ENCODE measurements at regions not wholly inside any gene's neighbourhood (a gene's known extent, or its start where the extent isn't known, plus 50 kb on each side); places are given as distances from the start of the nearest gene placed in this dataset.

DNA sequence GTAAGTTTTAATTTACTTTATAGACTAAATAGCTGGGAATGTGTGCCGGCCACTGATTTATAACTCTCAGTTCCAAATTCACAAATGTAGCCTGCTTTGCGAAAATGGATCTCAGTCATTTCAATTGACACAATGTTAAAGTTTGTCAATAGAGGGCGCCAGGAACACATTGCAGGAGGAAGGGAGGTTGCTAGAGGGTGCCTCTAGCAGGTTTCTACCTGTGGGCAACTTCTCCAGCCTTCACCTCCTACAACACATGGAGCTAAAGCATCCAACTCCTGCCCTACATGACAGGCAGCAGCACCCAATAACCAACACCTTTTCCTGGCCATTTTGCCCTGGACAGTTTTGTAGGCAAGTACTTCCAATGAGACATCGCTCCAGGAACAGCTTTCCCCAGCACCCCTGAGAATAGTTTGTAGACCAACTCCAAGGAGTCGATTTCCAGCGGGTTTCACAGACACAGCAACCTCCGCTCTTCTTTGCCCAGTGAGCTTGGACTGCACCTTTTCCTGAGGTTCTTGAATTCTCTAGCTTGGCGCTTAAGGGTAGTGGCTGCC is 784.8 kb upstream of the CDH2 start:
- ChIA-PET CTCF (interaction anchor here (0.7 to 2.0 kb wide), 9 partner anchors 11 to 1590 kb away, joined by 3 to 11 read pairs (median 3); no protein-coding TSS in a partner anchor), POLR2A (no interaction called here)
- H3K9me3 ChIP-seq (ENCODE audit: control insufficient read depth, insufficient read depth, low read length): no peaks in the 10 kb centered on the region
- no peak overlapping the region for H3K4me3 ChIP-seq (ENCODE audit: low read depth, low read length)
- no peaks in the 10 kb centered on the region for H3K27me3 ChIP-seq (ENCODE audit: control insufficient read depth, insufficient read depth, low read length)
- TF ChIP-seq, protein P1, sequence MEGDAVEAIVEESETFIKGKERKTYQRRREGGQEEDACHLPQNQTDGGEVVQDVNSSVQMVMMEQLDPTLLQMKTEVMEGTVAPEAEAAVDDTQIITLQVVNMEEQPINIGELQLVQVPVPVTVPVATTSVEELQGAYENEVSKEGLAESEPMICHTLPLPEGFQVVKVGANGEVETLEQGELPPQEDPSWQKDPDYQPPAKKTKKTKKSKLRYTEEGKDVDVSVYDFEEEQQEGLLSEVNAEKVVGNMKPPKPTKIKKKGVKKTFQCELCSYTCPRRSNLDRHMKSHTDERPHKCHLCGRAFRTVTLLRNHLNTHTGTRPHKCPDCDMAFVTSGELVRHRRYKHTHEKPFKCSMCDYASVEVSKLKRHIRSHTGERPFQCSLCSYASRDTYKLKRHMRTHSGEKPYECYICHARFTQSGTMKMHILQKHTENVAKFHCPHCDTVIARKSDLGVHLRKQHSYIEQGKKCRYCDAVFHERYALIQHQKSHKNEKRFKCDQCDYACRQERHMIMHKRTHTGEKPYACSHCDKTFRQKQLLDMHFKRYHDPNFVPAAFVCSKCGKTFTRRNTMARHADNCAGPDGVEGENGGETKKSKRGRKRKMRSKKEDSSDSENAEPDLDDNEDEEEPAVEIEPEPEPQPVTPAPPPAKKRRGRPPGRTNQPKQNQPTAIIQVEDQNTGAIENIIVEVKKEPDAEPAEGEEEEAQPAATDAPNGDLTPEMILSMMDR (IDR thresholded peaks at IDR 0.05; ENCODE audit: low read depth, low read length): peak; percentile 62
- H3K27ac ChIP-seq (ENCODE audit: low read depth, low read length): no peak overlapping the region
- peak; percentile 1 for DNase-seq (ENCODE audit: low read depth, low spot score)

DNA sequence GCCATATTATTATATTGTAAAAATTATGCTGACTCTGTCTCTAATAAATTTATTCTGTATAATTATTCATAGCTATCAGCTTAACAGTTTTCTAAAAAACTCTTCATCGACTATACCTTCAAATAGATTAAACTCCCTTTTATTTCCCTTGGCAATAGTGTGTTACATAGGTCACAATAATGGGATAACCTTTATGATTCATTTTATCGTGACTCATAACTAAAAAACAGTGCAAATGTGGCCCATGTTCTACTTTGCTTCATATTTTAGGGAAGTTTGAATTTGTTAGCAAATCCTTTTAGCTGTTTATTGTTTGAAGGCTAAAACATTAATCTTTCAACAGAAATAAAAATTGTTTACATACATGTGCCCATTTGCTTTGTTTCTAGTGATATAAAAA is 783.2 kb upstream of the CDH2 start:
- TF ChIP-seq, protein P1 (IDR thresholded peaks at IDR 0.05; ENCODE audit: low read depth, low read length): no peak
- DNase-seq (ENCODE audit: low read depth, low spot score): no peak
- no peak overlapping the region for H3K27ac ChIP-seq (ENCODE audit: low read depth, low read length)
- H3K4me3 ChIP-seq (ENCODE audit: low read depth, low read length): no peak overlapping the region
- POLR2A ChIA-PET: no interaction called here
- no peaks in the 10 kb centered on the region for H3K27me3 ChIP-seq (ENCODE audit: control insufficient read depth, insufficient read depth, low read length)
- no peaks in the 10 kb centered on the region for H3K9me3 ChIP-seq (ENCODE audit: control insufficient read depth, insufficient read depth, low read length)
- CTCF ChIA-PET: interaction anchor here (0.6 kb wide), 2 partner anchors 123 to 249 kb away, joined by 3 to 8 read pairs; no protein-coding TSS in a partner anchor

DNA sequence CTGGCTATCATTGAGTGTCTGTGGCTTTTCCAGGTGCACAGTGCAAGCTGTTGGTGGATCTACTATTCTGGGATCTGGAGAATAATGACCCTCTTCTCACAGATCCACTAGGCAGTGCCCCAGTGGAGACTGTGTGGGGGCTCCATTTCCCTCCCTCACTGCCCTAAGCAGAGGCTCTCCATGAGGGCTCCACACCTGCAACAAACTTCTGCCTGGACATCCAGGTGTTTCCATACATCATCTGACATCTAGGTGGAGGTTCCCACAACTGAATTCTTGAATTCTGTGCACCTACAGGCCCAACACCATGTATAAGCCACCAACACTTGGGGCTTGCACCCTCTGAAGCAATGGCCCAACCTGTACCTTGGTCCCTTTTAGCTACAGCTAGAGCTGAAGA is 775.4 kb upstream of the CDH2 start:
- ChIA-PET POLR2A (no interaction called here), CTCF (no interaction called here)
- Histone ChIP-seq H3K4me3 (ENCODE audit: low read depth, low read length) (no peak overlapping the region), H3K27ac (ENCODE audit: low read depth, low read length) (no peak overlapping the region), H3K9me3 (ENCODE audit: control insufficient read depth, insufficient read depth, low read length) (peaks cover 6% of the 10 kb centered on the region; the same call in 1 of the 2 replicates), H3K27me3 (ENCODE audit: control insufficient read depth, insufficient read depth, low read length) (no peaks in the 10 kb centered on the region)
- DNase-seq (ENCODE audit: low read depth, low spot score): no peak
- TF ChIP-seq, protein P1 (IDR thresholded peaks at IDR 0.05; ENCODE audit: low read depth, low read length): no peak

DNA sequence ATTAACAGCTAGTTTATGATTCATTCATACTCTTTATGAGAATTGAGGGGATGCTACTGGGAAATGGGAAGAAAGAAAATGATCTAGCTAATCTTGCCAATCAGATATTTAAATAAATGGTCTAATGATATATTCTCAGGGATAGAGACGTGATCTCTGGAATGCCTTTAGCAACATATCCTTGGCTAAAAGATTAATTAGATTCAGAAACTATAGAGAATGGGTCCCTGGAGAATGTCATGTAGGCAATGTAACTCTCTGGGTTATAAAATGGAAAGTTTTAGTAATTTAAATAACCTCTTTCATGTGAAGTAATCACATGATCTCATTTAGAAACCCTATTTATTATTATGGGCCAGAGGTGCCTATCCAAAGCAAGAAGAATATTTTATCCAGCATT is 771.0 kb upstream of the CDH2 start:
- CTCF ChIA-PET: no interaction called here
- Histone ChIP-seq H3K27me3 (ENCODE audit: control insufficient read depth, insufficient read depth, low read length) (no peaks in the 10 kb centered on the region), H3K9me3 (ENCODE audit: control insufficient read depth, insufficient read depth, low read length) (peaks cover 6% of the 10 kb centered on the region; the same call in 1 of the 2 replicates), H3K4me3 (ENCODE audit: low read depth, low read length) (no peak overlapping the region), H3K27ac (ENCODE audit: low read depth, low read length) (no peak overlapping the region)
- TF ChIP-seq, protein P1 (IDR thresholded peaks at IDR 0.05; ENCODE audit: low read depth, low read length): no peak
- POLR2A ChIA-PET: no interaction called here
- DNase-seq (ENCODE audit: low read depth, low spot score): no peak

DNA sequence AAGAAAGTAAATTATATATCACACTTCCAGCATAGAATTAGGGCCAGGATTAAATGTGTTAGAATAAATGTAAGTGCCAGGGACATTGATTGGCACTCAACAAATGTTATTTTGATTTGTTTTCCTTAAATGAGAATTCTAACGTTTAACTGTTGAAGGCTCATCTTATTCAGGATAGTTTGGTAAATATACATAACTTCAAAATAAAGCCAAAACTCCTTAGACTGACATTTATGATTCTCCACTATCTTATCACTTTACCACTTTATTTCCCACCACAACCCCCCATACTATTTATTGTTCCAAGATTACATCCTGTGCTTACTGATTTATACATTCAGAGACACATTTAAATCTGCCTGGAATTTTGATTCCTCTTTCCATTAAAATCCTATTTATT is 769.5 kb upstream of the CDH2 start:
- Histone ChIP-seq H3K9me3 (ENCODE audit: control insufficient read depth, insufficient read depth, low read length) (no peaks in the 10 kb centered on the region), H3K4me3 (ENCODE audit: low read depth, low read length) (no peak overlapping the region), H3K27me3 (ENCODE audit: control insufficient read depth, insufficient read depth, low read length) (no peaks in the 10 kb centered on the region), H3K27ac (ENCODE audit: low read depth, low read length) (no peak overlapping the region)
- ChIA-PET POLR2A (no interaction called here), CTCF (no interaction called here)
- TF ChIP-seq, protein P1 (IDR thresholded peaks at IDR 0.05; ENCODE audit: low read depth, low read length): no peak
- no peak for DNase-seq (ENCODE audit: low read depth, low spot score)

Measured in AG04450 (cell line).